ENCODE measurements at regions not wholly inside any gene's neighbourhood (a gene's known extent, or its start where the extent isn't known, plus 50 kb on each side); places are given as distances from the start of the nearest gene placed in this dataset.

GRCh38 chr12:5260591-5261086 is 171.3 kb upstream of the NTF3 start:
- DNase-seq (ENCODE audit: extremely low read depth, insufficient read length): no peak
- no peak overlapping the region for H3K4me3 ChIP-seq (replicated peaks; ENCODE audit: low read depth, low read length)
- no peaks in the 10 kb centered on the region for H3K27me3 ChIP-seq (replicated peaks; ENCODE audit: control insufficient read depth, insufficient read depth, low read length)
- no peak for TF ChIP-seq CTCF (IDR thresholded peaks at IDR 0.05; ENCODE audit: insufficient read depth, low read length, poor library complexity, severe bottlenecking)
- H3K36me3 ChIP-seq (ENCODE audit: control insufficient read depth, insufficient read depth, low read length): no peaks in the 10 kb centered on the region

- no peak for DNase-seq (ENCODE audit: extremely low read depth, insufficient read length)
- no peaks in the 10 kb centered on the region for H3K36me3 ChIP-seq (ENCODE audit: control insufficient read depth, insufficient read depth, low read length)
- H3K27me3 ChIP-seq (replicated peaks; ENCODE audit: control insufficient read depth, insufficient read depth, low read length): no peaks in the 10 kb centered on the region
- no peak for TF ChIP-seq CTCF (IDR thresholded peaks at IDR 0.05; ENCODE audit: insufficient read depth, low read length, poor library complexity, severe bottlenecking)
- no peak overlapping the region for H3K4me3 ChIP-seq (replicated peaks; ENCODE audit: low read depth, low read length)
These were observed 169.5 kb upstream of the NTF3 start for GRCh38 chr12:5262450-5262849.

DNA sequence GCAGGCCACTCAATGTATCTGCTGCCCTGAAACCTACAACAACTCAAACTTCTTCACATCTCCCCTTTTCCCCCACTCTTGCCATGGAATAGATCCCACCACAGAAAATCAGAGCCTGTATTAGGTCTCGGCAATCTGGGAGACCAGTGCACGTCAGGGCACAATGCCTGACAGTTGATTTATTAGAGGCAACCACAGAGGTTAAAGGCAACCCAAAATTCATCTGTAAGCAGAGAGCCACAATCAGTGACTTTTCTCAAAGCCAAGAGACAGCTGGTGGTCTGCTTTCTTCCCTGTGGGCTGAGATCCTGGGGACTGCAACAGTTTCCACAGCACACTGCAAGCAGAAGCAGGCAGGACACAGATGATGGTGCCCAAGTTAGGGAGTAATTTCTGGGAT is 169.0 kb upstream of the NTF3 start:
- no peak for DNase-seq (ENCODE audit: extremely low read depth, insufficient read length)
- Histone ChIP-seq H3K27me3 (replicated peaks; ENCODE audit: control insufficient read depth, insufficient read depth, low read length) (no peaks in the 10 kb centered on the region), H3K4me3 (replicated peaks; ENCODE audit: low read depth, low read length) (no peak overlapping the region), H3K36me3 (ENCODE audit: control insufficient read depth, insufficient read depth, low read length) (no peaks in the 10 kb centered on the region)
- TF ChIP-seq CTCF (IDR thresholded peaks at IDR 0.05; ENCODE audit: insufficient read depth, low read length, poor library complexity, severe bottlenecking): no peak

DNA sequence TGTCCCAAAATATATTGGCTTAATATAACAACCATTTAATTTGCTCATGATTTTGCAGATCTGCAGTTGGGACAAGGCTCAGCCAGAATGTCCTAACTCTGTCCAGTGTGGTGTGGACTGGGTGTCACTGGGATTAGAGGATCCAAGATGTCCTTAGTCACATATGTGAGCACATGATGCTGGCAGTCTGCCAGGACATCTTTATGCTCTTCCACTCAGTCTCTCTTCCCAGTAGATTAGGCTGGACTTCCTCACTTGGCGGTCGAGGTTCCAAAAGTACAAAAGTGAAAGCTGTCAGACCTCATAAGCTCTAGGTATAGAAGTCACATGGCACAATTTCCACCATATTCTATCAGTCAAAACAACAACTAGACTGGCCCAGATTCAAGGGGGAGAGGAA is 167.9 kb upstream of the NTF3 start:
- DNase-seq (ENCODE audit: extremely low read depth, insufficient read length): no peak
- no peak for TF ChIP-seq CTCF (IDR thresholded peaks at IDR 0.05; ENCODE audit: insufficient read depth, low read length, poor library complexity, severe bottlenecking)
- no peaks in the 10 kb centered on the region for H3K27me3 ChIP-seq (replicated peaks; ENCODE audit: control insufficient read depth, insufficient read depth, low read length)
- no peak overlapping the region for H3K4me3 ChIP-seq (replicated peaks; ENCODE audit: low read depth, low read length)
- H3K36me3 ChIP-seq (ENCODE audit: control insufficient read depth, insufficient read depth, low read length): no peaks in the 10 kb centered on the region

GRCh38 chr12:5267603-5268423 is 164.1 kb upstream of the NTF3 start:
- Histone ChIP-seq H3K36me3 (ENCODE audit: control insufficient read depth, insufficient read depth, low read length) (no peaks in the 10 kb centered on the region), H3K4me3 (replicated peaks; ENCODE audit: low read depth, low read length) (no peak overlapping the region), H3K27me3 (replicated peaks; ENCODE audit: control insufficient read depth, insufficient read depth, low read length) (no peaks in the 10 kb centered on the region)
- no peak for TF ChIP-seq CTCF (IDR thresholded peaks at IDR 0.05; ENCODE audit: insufficient read depth, low read length, poor library complexity, severe bottlenecking)
- no peak for DNase-seq (ENCODE audit: extremely low read depth, insufficient read length)

Measured in GM06990 (cell line).